A204.1 (cell line): ENCODE measurements at regions not wholly inside any gene's neighbourhood (a gene's known extent, or its start where the extent isn't known, plus 50 kb on each side); places are given as distances from the start of the nearest gene placed in this dataset.

Source experiments
- FAIRE-seq: peaks from 2 replicates; lab custom pipeline; 2012; peaks lifted over from hg19 to GRCh38; lab: Jason Lieb, UNC

- no peak for FAIRE-seq
Observed at GRCh38 chr10:94043431-94043990, 49.8 kb downstream of the PLCE1 start.

GRCh38 chr10:94046098-94046497 is 52.4 kb downstream of the PLCE1 start:
- FAIRE-seq, result no peak

- FAIRE-seq, result no peak
Observed at GRCh38 chr10:94047293-94047692, 53.6 kb downstream of the PLCE1 start.

- FAIRE-seq, result no peak
Observed at GRCh38 chr10:94049911-94050310, 56.2 kb downstream of the PLCE1 start.

- no peak for FAIRE-seq
Observed at GRCh38 chr10:94052281-94052680, 58.5 kb downstream of the PLCE1 start.

GRCh38 chr10:94052866-94053791 is 59.4 kb downstream of the PLCE1 start:
- FAIRE-seq, result no peak

- FAIRE-seq, result no peak
Observed at GRCh38 chr10:94059178-94059883, 65.6 kb downstream of the PLCE1 start.

- no peak for FAIRE-seq
Observed at GRCh38 chr10:94061026-94061425, 67.3 kb downstream of the PLCE1 start.

GRCh38 chr10:94062611-94063010 is 68.9 kb downstream of the PLCE1 start:
- no peak for FAIRE-seq

GRCh38 chr10:94065362-94065761 is 71.6 kb downstream of the PLCE1 start:
- FAIRE-seq, result no peak

GRCh38 chr10:94065787-94066186 is 72.1 kb downstream of the PLCE1 start:
- FAIRE-seq, result no peak

- no peak for FAIRE-seq
Observed at GRCh38 chr10:94066411-94066810, 72.7 kb downstream of the PLCE1 start.

GRCh38 chr10:94069884-94070283 is 76.2 kb downstream of the PLCE1 start:
- no peak for FAIRE-seq

- FAIRE-seq, result no peak
Observed at GRCh38 chr10:94074462-94074861, 80.7 kb downstream of the PLCE1 start.

GRCh38 chr10:94075506-94075905 is 81.8 kb downstream of the PLCE1 start:
- FAIRE-seq, result no peak

GRCh38 chr10:94076325-94076841 is 82.7 kb downstream of the PLCE1 start:
- FAIRE-seq, result no peak

GRCh38 chr10:94077042-94077441 is 83.3 kb downstream of the PLCE1 start:
- FAIRE-seq, result no peak

GRCh38 chr10:94080108-94080507 is 86.4 kb downstream of the PLCE1 start:
- FAIRE-seq, result no peak

- no peak for FAIRE-seq
Observed at GRCh38 chr10:94083662-94084265, 90.0 kb downstream of the PLCE1 start.

- FAIRE-seq, result no peak
Observed at GRCh38 chr10:94084344-94084743, 90.6 kb downstream of the PLCE1 start.

- no peak for FAIRE-seq
Observed at GRCh38 chr10:94085288-94085687, 91.6 kb downstream of the PLCE1 start.

GRCh38 chr10:94085766-94086437 is 92.2 kb downstream of the PLCE1 start:
- no peak for FAIRE-seq
